Activated CD8-positive, alpha-beta memory T cell treated with anti-CD3 and anti-CD28 coated beads for 48 hours (primary cell): ENCODE measurements at regions not wholly inside any gene's neighbourhood (a gene's known extent, or its start where the extent isn't known, plus 50 kb on each side); places are given as distances from the start of the nearest gene placed in this dataset.
"Not testable (repeated sequence)": the region's sequence is repeated elsewhere in the genome, so short reads cannot be mapped to it uniquely, and the experiment has no call there.

Experiments
- DNase-seq, 3 experiments: peaks; one replicate each; pipeline ENCODE4 v3.0.0-alpha.2; 2020; ENCODE audit warnings: low read depth in 2 of 3, low spot score in 2 of 3

GRCh38 chr6:27096834-27097511 is 150.5 kb upstream of the PRSS16 start:
- peak in 2 of 3 experiments; percentile 27 to 44 for DNase-seq

GRCh38 chr6:27098956-27099355 is 148.5 kb upstream of the PRSS16 start:
- no peak for DNase-seq

GRCh38 chr6:27100921-27101320 is 146.6 kb upstream of the PRSS16 start:
- no peak for DNase-seq

DNA sequence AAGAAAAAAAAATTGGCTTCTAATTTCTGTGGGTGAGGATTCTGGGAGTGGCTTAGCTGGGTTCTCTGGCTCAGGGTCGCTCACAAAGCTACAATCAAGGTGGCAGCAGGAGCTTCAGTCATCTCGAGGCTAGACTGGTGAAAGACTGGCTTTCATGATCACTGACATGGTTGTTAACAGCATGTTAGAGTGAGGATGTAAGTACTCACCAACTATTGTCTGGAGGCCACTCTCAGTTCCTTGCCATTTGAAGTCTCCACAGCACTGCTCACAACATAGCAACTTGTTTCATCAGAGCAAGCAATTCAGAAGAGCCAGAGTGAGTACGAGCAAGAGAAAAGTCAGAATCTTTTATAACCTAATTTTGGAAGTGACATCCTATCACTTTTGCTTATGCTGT is 145.7 kb upstream of the PRSS16 start:
- DNase-seq: no peak

DNA sequence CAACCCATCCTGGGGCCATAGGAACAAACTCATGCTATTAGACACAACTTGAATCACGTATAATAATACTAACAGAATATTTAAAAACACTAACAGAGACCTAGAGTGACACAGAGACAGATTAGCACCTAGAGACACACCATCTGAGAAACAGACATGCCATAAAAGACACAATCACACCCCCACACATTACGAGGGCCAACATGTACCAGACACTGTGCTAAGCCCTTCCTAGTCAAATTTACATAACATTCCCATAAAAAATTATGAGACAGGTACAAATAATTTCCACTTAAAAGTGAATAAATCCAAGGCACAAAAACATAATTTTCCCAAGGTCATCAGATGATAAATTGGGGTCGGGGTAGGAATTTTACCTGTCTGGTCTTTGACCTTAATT is 141.1 kb upstream of the PRSS16 start:
- no peak for DNase-seq

DNA sequence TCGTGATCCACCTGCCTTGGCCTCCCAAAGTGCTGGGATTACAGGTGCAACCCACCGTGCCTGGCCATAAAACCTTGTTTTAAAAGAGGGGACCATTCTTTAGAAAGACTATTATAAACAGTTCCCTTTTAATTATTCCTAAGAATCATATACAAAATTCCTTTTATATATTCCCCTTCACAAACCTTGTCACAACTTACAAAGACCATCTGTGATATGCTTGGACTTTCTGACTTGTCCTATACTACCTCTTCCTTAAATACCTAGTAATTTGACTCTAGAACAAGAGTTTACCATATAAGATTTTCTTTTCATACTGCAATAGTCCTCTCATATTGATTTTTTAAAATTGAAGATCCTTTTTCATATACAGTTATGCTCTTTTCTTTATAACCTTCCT is 135.8 kb upstream of the PRSS16 start:
- no peak for DNase-seq

DNA sequence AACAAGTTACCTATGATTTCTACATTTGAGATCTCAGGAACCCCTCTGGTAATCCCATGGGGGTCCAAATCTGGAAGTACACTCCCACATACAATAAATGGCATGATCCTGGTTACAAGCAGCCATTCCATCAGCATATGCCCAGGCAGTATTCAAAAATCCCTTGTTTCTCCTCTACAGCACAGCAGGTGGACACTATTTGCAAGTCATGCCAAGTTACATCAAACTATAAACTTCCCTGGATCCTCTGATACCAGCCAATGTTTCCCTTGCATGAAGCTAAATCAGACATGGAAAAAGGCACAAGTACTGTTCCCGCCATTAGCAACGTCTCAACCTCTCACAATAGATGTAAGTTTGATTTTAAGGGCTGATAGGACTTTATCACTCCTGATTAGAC is 134.5 kb upstream of the PRSS16 start:
- no peak for DNase-seq

DNA sequence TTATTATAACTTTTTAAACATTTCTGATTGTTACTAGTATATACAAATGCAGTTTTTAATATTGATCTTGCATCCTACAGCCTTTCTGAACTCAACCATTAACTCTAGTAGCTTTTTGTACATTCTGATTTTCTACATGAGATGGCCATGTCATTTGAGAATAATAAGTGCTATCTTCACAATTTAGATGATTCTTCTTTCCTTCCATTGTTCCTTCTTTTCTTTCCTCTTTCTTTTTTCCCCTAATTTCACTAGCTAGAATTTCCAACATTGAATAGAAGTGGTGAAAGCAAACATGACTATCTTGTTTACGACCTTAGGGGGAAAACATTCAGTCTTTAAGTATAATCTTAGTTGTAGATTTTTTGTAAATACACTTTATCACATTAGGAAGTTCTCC is 128.2 kb upstream of the PRSS16 start:
- DNase-seq: no peak

DNA sequence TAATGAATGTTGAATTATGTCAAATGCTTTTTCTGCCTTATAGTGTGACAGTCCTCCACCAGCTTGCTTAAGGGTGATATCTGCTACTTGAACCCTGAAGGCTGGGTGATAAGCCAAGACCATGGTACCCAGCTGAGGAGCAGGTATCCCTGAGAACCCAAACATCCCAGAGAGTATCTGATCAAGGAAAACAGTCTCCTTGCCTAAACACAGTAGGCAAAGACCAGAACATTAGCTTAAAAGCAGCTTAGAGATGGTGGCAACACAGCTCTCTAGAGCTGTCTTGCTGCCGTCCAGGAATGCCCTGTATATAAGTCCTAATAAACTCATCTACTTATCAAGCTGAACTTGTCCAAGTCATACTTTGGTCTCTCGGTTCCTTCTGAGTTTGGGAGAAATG is 127.7 kb upstream of the PRSS16 start:
- DNase-seq: no peak

GRCh38 chr6:27121640-27122039 is 125.9 kb upstream of the PRSS16 start:
- no peak for DNase-seq

GRCh38 chr6:27124252-27124657 is 123.2 kb upstream of the PRSS16 start:
- DNase-seq: no peak

- no peak for DNase-seq
Observed at GRCh38 chr6:27126046-27126814, 121.3 kb upstream of the PRSS16 start.

DNA sequence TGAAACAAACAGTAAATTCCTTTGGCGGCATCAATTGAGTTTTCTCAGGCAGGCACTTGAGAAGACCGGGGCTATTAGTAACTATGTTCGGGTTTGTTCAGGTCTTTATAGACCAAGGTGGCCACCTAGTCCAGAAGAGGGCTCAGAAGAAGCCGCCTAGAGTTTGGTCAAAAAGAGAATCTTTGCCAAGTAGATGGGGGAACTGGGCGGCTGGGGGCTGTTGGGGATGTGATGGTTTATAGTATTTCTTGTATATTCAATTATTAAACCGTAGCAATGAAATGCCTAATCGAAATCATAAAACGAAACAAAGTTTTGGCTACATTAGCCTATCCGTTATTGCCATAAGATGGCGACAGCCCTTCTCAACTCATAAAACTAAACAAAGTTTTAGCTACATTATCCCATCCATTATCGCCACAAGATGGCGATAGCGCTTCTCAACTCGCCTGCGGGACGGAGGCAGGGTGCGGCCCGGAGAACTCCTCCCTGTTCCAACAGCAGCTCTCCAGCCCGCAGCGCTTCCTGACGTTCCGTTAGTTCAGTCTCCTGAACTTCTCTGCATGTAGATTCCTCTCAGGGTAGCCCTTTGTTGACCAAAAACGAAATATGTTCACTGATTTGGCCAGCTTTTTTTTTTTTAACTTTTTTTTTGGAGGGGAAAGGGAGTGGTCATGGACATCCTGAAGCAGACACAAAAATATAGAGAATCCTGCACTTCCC is 120.5 kb upstream of the PRSS16 start:
- peak in 1 of 3 experiments; percentile 57 for DNase-seq

DNA sequence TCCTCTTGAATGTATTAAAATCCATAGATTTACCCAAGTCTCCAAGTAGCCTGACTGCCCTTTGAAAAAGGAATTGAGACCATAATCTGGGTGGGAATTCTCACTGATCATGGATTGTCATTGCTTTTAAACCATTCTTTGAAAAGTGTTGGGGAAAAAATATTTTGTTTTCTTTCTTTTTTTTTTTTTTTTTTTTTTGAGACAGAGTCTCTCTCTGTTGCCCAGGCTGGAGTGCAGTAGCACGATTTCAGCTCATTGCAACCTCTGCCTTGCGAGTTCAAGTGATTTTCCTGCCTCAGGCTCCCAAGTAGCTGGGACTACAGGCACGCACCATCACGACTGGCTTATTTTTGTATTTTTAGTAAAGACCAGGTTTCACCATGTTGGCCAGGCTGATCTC is 119.6 kb upstream of the PRSS16 start:
- not testable (repeated sequence) for DNase-seq

- DNase-seq: no peak
Observed at GRCh38 chr6:27128311-27129094, 119.0 kb upstream of the PRSS16 start.

GRCh38 chr6:27129095-27129815 is 118.2 kb upstream of the PRSS16 start:
- no peak for DNase-seq

DNA sequence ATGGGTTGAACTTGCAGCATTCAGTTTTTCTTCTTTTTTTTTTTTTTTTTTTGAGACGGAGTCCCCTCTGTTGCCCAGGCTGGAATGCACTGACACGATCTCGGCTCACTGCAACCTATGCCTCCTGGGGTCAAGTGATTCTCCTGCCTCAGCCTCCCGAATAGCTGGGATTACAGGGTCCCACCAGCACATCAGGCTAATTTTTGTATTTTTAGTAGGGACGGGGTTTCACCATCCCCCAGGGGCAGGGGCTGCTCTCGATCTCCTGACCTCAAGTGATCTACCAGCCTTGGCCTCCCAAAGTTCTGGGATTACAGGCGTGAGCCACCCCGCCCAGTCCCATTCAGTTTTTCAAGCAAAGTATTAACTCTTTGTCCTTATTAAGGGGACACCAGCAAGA is 117.6 kb upstream of the PRSS16 start:
- DNase-seq: no peak

DNA sequence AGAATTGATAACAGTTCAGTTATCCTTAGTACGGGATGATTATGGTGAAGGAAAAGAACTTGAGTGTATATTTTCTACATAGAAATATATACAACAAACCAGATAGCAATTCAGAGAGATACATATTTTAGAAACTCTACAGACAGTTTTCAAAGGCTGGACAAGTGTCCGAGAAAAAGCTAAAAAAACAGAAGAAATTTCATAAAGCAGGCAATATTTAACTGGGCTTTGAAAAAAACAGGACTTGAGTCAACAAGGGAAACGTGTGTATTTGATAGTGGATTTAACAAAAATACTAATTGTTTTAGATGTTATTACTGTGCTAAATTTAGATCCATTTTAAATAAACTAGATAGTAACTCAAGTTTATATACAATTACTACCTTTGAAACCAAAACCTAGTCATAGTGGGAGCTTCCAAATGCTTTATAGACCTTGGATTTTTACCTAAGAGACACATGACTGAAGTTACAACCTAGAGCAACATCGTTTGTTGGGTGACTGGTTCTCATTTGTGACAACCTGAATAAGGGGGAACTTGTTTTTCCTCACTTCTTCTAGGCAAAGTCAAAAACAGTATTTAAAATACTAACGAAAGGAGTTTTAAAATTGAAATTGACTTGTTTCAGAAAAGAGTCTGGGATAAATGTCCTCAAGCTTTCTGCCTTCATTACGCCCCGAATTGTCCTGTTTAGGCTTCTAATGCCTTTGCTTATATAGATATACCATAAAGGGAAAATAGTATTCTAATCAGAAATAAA is 116.7 kb upstream of the PRSS16 start:
- DNase-seq: no peak

GRCh38 chr6:27132282-27132531 is 115.3 kb upstream of the PRSS16 start:
- DNase-seq: peak in 1 of 3 experiments; percentile 48
